ENCODE measurements at regions not wholly inside any gene's neighbourhood (a gene's known extent, or its start where the extent isn't known, plus 50 kb on each side); places are given as distances from the start of the nearest gene placed in this dataset.

GRCh38 chr14:97584528-97584927 lies 787.3 kb downstream of the VRK1 start:
- no peak for DNase-seq (ENCODE audit: low read depth)

- DNase-seq (ENCODE audit: low read depth): no peak
These were observed 795.3 kb downstream of the VRK1 start for GRCh38 chr14:97592341-97592980.

- DNase-seq (ENCODE audit: low read depth): no peak
These were observed 797.1 kb downstream of the VRK1 start for GRCh38 chr14:97594306-97594705.

- DNase-seq (ENCODE audit: low read depth): no peak
These were observed 805.4 kb downstream of the VRK1 start for GRCh38 chr14:97602438-97603117.

GRCh38 chr14:97603201-97603600 lies 806.0 kb downstream of the VRK1 start:
- no peak for DNase-seq (ENCODE audit: low read depth)

- DNase-seq (ENCODE audit: low read depth): no peak
These were observed 807.5 kb downstream of the VRK1 start for GRCh38 chr14:97604731-97605130.

- no peak for DNase-seq (ENCODE audit: low read depth)
These were observed 821.2 kb downstream of the VRK1 start for GRCh38 chr14:97618401-97618800.

- DNase-seq (ENCODE audit: low read depth): no peak
These were observed 821.9 kb downstream of the VRK1 start for GRCh38 chr14:97618917-97619690.

GRCh38 chr14:97620066-97620465 lies 822.9 kb downstream of the VRK1 start:
- DNase-seq (ENCODE audit: low read depth): no peak

- no peak for DNase-seq (ENCODE audit: low read depth)
These were observed 827.8 kb downstream of the VRK1 start for GRCh38 chr14:97624985-97625384.

GRCh38 chr14:97625477-97625876 lies 828.3 kb downstream of the VRK1 start:
- DNase-seq (ENCODE audit: low read depth): no peak

GRCh38 chr14:97626088-97626487 lies 828.9 kb downstream of the VRK1 start:
- no peak for DNase-seq (ENCODE audit: low read depth)

- no peak for DNase-seq (ENCODE audit: low read depth)
These were observed 833.1 kb downstream of the VRK1 start for GRCh38 chr14:97630249-97630648.

- no peak for DNase-seq (ENCODE audit: low read depth)
These were observed 836.1 kb downstream of the VRK1 start for GRCh38 chr14:97633131-97633738.

- DNase-seq (ENCODE audit: low read depth): no peak
These were observed 837.6 kb downstream of the VRK1 start for GRCh38 chr14:97634751-97635150.

GRCh38 chr14:97638864-97639263 lies 841.7 kb downstream of the VRK1 start:
- no peak for DNase-seq (ENCODE audit: low read depth)

GRCh38 chr14:97640031-97640430 lies 842.8 kb downstream of the VRK1 start:
- DNase-seq (ENCODE audit: low read depth): no peak

- no peak for DNase-seq (ENCODE audit: low read depth)
These were observed 844.6 kb downstream of the VRK1 start for GRCh38 chr14:97641827-97642226.

- no peak for DNase-seq (ENCODE audit: low read depth)
These were observed 845.4 kb downstream of the VRK1 start for GRCh38 chr14:97642631-97643030.

- no peak for DNase-seq (ENCODE audit: low read depth)
These were observed 847.2 kb downstream of the VRK1 start for GRCh38 chr14:97644365-97644764.

- DNase-seq (ENCODE audit: low read depth): no peak
These were observed 852.6 kb downstream of the VRK1 start for GRCh38 chr14:97649752-97650151.

- DNase-seq (ENCODE audit: low read depth): no peak
These were observed 858.2 kb downstream of the VRK1 start for GRCh38 chr14:97655169-97655948.

All from HS-5 (cell line).